ENCODE measurements at regions not wholly inside any gene's neighbourhood (a gene's known extent, or its start where the extent isn't known, plus 50 kb on each side); places are given as distances from the start of the nearest gene placed in this dataset.

- TF ChIP-seq CTCF (conservative IDR thresholded peaks at IDR 0.05; ENCODE audit: low read depth in 2 of 2) (no peak), EZH2 (IDR thresholded peaks at IDR 0.05; ENCODE audit: low read depth, unreplicated experiment) (no peak), EZH2phosphoT487 (IDR thresholded peaks at IDR 0.05; ENCODE audit: unreplicated experiment) (no peak), CREB1 (CRISPR knock-in tag; IDR thresholded peaks at IDR 0.05; ENCODE audit: low read depth) (no peak), POLR2AphosphoS5 (IDR thresholded peaks at IDR 0.05; ENCODE audit: low read depth) (no peak), REST (IDR thresholded peaks at IDR 0.05; ENCODE audit: unreplicated experiment) (no peak), ETS1 (IDR thresholded peaks at IDR 0.05) (no peak), NANOG (IDR thresholded peaks at IDR 0.05; ENCODE audit: borderline replicate concordance) (no peak), JUNB (IDR thresholded peaks at IDR 0.05; ENCODE audit: unreplicated experiment) (no peak)
These were observed 52.6 kb upstream of the BICD1 start for GRCh38 chr12:32053881-32054624.
